Testis (tissue), 2 donors: ENCODE measurements at regions not wholly inside any gene's neighbourhood (a gene's known extent, or its start where the extent isn't known, plus 50 kb on each side); places are given as distances from the start of the nearest gene placed in this dataset.

ENCODE experiments used
- DNase-seq: peaks from one replicate; pipeline ENCODE4 v3.0.0-alpha.2; 2019
- H3K27ac ChIP-seq, 2 donors: fragments of 200-600 bp; sonication (generic); one replicate each; pipeline ENCODE4 v1.5.1; 2019
- H3K27me3 ChIP-seq: fragments of 200-600 bp; sonication (generic); one replicate; pipeline ENCODE4 v1.5.1; 2019
- H3K36me3 ChIP-seq: fragments of 200-600 bp; sonication (generic); one replicate; pipeline ENCODE4 v1.5.1; 2017; ENCODE audit warnings: low read depth; ENCODE audit errors: missing control alignments
- H3K4me1 ChIP-seq: fragments of 200-600 bp; sonication (generic); one replicate; pipeline ENCODE4 v1.5.1; 2019
- H3K4me3 ChIP-seq, 2 donors: fragments of 200-600 bp; sonication (generic); one replicate each; pipeline ENCODE4 v1.5.1; 2017 to 2019
- H3K9me3 ChIP-seq: fragments of 200-600 bp; sonication (generic); one replicate; pipeline ENCODE4 v1.5.1; 2017
- POLR2A ChIP-seq: fragments of 450-650 bp; IDR thresholded peaks from one replicate; pipeline ENCODE4 v1.6.1; 2017; ENCODE audit warnings: antibody characterized with exemption, mild to moderate bottlenecking, moderate library complexity
- WGBS, 2 donors: methylation state at CpG; one replicate each; pipeline ENCODE4 v1.1.5; 2018; 5-methylcytosine and 5-hydroxymethylcytosine counted together
- intact Hi-C: fragments of 100-400 bp; cut with DNase I; formaldehyde crosslinking; loops from one replicate; pipeline ENCODE4 v1.15.1; 2023; ENCODE audit warnings: low total_unique reads
- TF ChIP-seq, protein P1 (sequence below), 3 experiments: fragments of 450-650 bp in 2 of 3; fragments of 200-600 bp in 1 of 3; sonication (generic) in 1 of 3; IDR thresholded peaks; one replicate each; pipeline ENCODE4 v1.5.1; 2016 to 2019; ENCODE audit warnings: antibody characterized with exemption in 3 of 3, mild to moderate bottlenecking in 2 of 3, moderate library complexity in 1 of 3

DNA sequence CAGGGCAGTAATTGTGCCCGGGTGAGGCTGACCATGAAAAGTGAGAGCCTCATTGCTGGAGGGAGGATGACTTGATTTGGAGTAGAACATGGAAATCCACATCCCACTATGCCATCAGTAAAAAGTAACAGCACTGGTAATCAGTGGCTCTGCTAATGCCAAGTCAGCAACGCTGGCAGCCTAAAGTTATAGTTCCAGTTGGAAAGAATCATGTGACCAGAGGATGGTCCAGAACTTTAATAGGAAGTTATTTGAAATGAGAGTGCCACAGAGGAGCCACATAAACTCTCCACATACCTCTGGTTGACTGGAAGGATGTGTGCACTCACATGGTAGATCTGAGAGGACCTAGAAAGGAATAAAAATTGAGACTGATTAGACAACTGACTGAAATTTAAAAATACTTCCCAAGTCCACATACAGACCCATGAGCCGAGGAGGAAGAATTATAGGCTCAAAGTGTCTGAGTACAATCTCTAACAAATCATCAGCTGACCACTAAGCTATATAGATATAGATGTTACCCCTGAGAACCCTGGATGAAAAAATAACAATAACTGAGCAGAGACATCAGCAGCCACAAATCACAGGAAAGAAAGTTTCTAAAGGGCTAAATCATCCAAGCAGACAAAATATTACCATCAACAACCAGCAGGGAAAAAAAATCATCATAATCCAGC is 346.8 kb downstream of the STK39 start:
- intact Hi-C loops, result no loop called here
- Histone ChIP-seq H3K4me3 (no peak overlapping the region), H3K27ac (no peak overlapping the region), H3K27me3 (no peaks in the 10 kb centered on the region), H3K4me1 (no peaks in the 10 kb centered on the region), H3K9me3 (no peaks in the 10 kb centered on the region), H3K36me3 (no peaks in the 10 kb centered on the region)
- WGBS, 2 donors, result 83 to 85% methylated on average over 3 of the region's 3 CpGs
- no peak for TF ChIP-seq POLR2A
- TF ChIP-seq, protein P1, sequence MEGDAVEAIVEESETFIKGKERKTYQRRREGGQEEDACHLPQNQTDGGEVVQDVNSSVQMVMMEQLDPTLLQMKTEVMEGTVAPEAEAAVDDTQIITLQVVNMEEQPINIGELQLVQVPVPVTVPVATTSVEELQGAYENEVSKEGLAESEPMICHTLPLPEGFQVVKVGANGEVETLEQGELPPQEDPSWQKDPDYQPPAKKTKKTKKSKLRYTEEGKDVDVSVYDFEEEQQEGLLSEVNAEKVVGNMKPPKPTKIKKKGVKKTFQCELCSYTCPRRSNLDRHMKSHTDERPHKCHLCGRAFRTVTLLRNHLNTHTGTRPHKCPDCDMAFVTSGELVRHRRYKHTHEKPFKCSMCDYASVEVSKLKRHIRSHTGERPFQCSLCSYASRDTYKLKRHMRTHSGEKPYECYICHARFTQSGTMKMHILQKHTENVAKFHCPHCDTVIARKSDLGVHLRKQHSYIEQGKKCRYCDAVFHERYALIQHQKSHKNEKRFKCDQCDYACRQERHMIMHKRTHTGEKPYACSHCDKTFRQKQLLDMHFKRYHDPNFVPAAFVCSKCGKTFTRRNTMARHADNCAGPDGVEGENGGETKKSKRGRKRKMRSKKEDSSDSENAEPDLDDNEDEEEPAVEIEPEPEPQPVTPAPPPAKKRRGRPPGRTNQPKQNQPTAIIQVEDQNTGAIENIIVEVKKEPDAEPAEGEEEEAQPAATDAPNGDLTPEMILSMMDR (IDR thresholded peaks at IDR 0.05), result no peak
- DNase-seq, result no peak

DNA sequence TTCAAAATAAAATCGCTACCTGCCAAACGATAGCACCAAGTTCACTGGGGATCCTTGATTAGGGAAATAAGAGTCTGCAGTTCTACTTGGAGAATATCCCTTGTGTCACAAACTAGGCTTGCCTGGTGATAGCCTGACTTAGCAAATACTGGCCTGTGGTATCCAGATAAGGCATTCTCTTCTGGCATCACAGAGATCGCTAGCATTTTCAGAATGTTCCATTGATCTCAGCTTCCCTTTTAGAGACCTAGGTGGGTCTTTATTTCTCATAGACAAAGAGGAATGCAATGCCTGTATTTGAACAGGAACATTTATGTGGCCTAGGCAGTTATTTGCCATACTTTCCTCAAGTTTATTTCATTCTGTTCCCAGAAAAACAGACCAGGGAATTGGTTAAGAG is 349.1 kb downstream of the STK39 start:
- DNase-seq, result no peak
- Histone ChIP-seq H3K4me1 (no peaks in the 10 kb centered on the region), H3K9me3 (no peaks in the 10 kb centered on the region), H3K4me3 (no peak overlapping the region), H3K27me3 (no peaks in the 10 kb centered on the region), H3K27ac (no peak overlapping the region), H3K36me3 (no peaks in the 10 kb centered on the region)
- 84 to 89% methylated on average over 3 of the region's 3 CpGs for WGBS, 2 donors
- TF ChIP-seq POLR2A, result no peak
- TF ChIP-seq, protein P1 (IDR thresholded peaks at IDR 0.05), result no peak
- intact Hi-C loops, result no loop called here

DNA sequence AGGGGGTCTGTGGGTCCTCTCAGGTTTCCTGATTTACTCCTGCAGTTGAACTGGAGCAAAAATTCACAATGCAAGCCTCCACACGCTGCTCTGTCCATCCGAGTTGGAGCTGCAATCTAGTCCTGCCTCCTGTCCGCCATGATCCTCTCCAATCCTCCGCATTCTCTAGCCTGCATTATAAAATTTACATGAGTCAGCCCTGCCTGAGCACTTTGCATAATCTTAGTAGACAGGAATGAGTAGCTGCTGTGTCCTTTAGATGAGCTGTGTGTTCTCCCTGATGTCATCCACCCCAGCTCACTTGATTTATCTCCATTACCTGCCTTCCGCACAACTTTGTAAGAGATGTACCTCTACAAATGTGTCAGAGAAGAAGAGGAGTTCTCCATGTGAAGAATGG is 355.6 kb downstream of the STK39 start:
- DNase-seq, result no peak
- no peak for TF ChIP-seq POLR2A
- TF ChIP-seq, protein P1 (IDR thresholded peaks at IDR 0.05), result no peak
- no peaks in the 10 kb centered on the region for H3K9me3 ChIP-seq
- H3K4me1 ChIP-seq, result no peaks in the 10 kb centered on the region
- no peak overlapping the region for H3K27ac ChIP-seq
- intact Hi-C loops, result no loop called here
- H3K4me3 ChIP-seq, result no peak overlapping the region
- H3K36me3 ChIP-seq, result no peaks in the 10 kb centered on the region
- no peaks in the 10 kb centered on the region for H3K27me3 ChIP-seq
- 88 to 91% methylated on average over 5 of the region's 5 CpGs for WGBS, 2 donors

DNA sequence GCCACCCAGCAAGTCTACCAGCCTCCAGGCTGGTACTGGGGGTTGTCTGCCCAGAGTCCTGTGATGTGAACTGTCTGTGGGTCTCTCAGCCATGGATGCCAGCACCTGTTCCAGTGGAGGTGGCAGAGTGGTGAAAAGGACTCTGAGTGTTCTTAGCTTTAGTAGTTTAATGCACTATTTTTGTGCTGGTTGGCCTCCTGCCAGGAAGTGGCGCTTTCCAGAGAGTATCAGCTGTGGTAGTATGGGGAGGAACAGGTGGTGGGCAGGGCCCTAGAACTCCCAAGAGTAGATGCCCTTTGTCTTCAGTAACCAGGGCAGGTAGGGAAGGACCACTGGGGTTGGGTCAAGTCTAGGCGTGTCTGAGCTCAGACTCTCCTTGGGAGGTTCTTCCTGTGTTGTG is 356.7 kb downstream of the STK39 start:
- H3K9me3 ChIP-seq, result no peaks in the 10 kb centered on the region
- no peak for DNase-seq
- no peaks in the 10 kb centered on the region for H3K36me3 ChIP-seq
- no peak overlapping the region for H3K4me3 ChIP-seq
- intact Hi-C loops, result no loop called here
- WGBS, 2 donors, result 83 to 100% methylated on average over 1 to 2 of the region's 2 CpGs
- H3K4me1 ChIP-seq, result no peaks in the 10 kb centered on the region
- TF ChIP-seq POLR2A, result no peak
- TF ChIP-seq, protein P1 (IDR thresholded peaks at IDR 0.05), result no peak
- H3K27me3 ChIP-seq, result no peaks in the 10 kb centered on the region
- no peak overlapping the region for H3K27ac ChIP-seq

DNA sequence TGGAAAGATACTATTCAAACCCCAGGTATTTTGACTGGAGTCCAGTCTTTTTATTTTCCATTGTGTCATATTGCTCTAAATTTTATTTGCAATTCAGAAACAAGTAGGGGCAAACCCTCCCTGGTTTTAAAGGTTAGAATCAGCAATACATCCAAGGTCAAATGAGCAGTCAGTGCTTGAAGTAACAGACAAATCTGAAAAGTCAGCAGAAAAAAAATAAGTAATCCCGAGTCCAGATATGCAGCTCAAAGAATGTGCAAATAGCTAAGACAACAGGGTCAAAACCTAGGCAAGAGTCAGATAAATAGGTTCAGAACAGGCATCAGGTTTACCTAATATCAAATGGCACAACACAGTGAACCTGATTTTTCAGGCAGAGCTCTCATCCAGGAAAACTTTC is 367.0 kb downstream of the STK39 start:
- Histone ChIP-seq H3K4me1 (no peaks in the 10 kb centered on the region), H3K36me3 (no peaks in the 10 kb centered on the region), H3K4me3 (no peak overlapping the region), H3K9me3 (no peaks in the 10 kb centered on the region), H3K27me3 (no peaks in the 10 kb centered on the region), H3K27ac (no peak overlapping the region)
- intact Hi-C loops, result no loop called here
- WGBS, 2 donors, result 50 to 65% methylated on average over 1 of the region's 1 CpG
- no peak for DNase-seq
- TF ChIP-seq, protein P1 (IDR thresholded peaks at IDR 0.05), result no peak
- no peak for TF ChIP-seq POLR2A
